Colonic mucosa (tissue), 4 donors: ENCODE measurements at regions not wholly inside any gene's neighbourhood (a gene's known extent, or its start where the extent isn't known, plus 50 kb on each side); places are given as distances from the start of the nearest gene placed in this dataset.

Source experiments
- DNase-seq: peaks from one replicate; pipeline ENCODE4 v3.0.0-alpha.2; 2020
- H3K27ac ChIP-seq: fragments of 200-600 bp; one replicate; pipeline ENCODE4 v1.8.0; 2021
- H3K27me3 ChIP-seq: fragments of 200-600 bp; one replicate; pipeline ENCODE4 v1.8.0; 2021
- H3K36me3 ChIP-seq: fragments of 200-600 bp; one replicate; pipeline ENCODE4 v1.8.0; 2021
- H3K4me1 ChIP-seq: fragments of 200-600 bp; one replicate; pipeline ENCODE4 v1.8.0; 2021; ENCODE audit warnings: mild to moderate bottlenecking
- H3K4me3 ChIP-seq: fragments of 200-600 bp; one replicate; pipeline ENCODE4 v1.8.0; 2021
- H3K9ac ChIP-seq, 2 donors: one replicate each; pipeline ENCODE4 v1.7.0; 2013; ENCODE audit warnings: control low read depth in 2 of 2, low read depth in 2 of 2, low read length in 2 of 2
- H3K9me3 ChIP-seq: fragments of 200-600 bp; one replicate; pipeline ENCODE4 v1.8.0; 2021
- CTCF ChIP-seq: fragments of 200-600 bp; IDR thresholded peaks from one replicate; pipeline ENCODE4 v1.8.0; 2022; ENCODE audit warnings: antibody characterized with exemption, mild to moderate bottlenecking
- intact Hi-C: fragments of 100-400 bp; cut with DNase I; formaldehyde crosslinking; loops from one replicate; pipeline ENCODE4 v1.14.1; 2022
- donor health status: healthy.
- donor health status: DM: no; HTN: no; CAD: no.
- donor health status: DM: no; HTN: no; CAD: no.

- no peaks in the 10 kb centered on the region for H3K9me3 ChIP-seq
- no peak overlapping the region for H3K4me3 ChIP-seq
- no peaks in the 10 kb centered on the region for H3K36me3 ChIP-seq
- H3K9ac ChIP-seq, result no peak overlapping the region
- H3K27ac ChIP-seq, result no peak overlapping the region
- intact Hi-C loops, result no loop called here
- H3K27me3 ChIP-seq, result no peaks in the 10 kb centered on the region
- H3K4me1 ChIP-seq, result no peaks in the 10 kb centered on the region
- no peak for DNase-seq
- no peak for TF ChIP-seq CTCF
Observed at GRCh38 chr4:79763486-79764075, 309.4 kb downstream of the ANTXR2 start.

- Histone ChIP-seq H3K36me3 (no peaks in the 10 kb centered on the region), H3K27ac (no peak overlapping the region), H3K9ac (no peak overlapping the region), H3K4me1 (no peaks in the 10 kb centered on the region), H3K4me3 (no peak overlapping the region), H3K27me3 (no peaks in the 10 kb centered on the region), H3K9me3 (no peaks in the 10 kb centered on the region)
- DNase-seq, result no peak
- TF ChIP-seq CTCF, result no peak
- intact Hi-C loops, result no loop called here
Observed at GRCh38 chr4:79759793-79760192, 313.2 kb downstream of the ANTXR2 start.

GRCh38 chr4:79757600-79757999 lies 315.4 kb downstream of the ANTXR2 start:
- no peaks in the 10 kb centered on the region for H3K27me3 ChIP-seq
- no peak for TF ChIP-seq CTCF
- no peaks in the 10 kb centered on the region for H3K36me3 ChIP-seq
- DNase-seq, result no peak
- intact Hi-C loops, result no loop called here
- H3K9me3 ChIP-seq, result no peaks in the 10 kb centered on the region
- no peak overlapping the region for H3K4me3 ChIP-seq
- no peaks in the 10 kb centered on the region for H3K4me1 ChIP-seq
- no peak overlapping the region for H3K27ac ChIP-seq
- H3K9ac ChIP-seq, result no peak overlapping the region

- Histone ChIP-seq H3K4me3 (no peak overlapping the region), H3K4me1 (no peaks in the 10 kb centered on the region), H3K27ac (no peak overlapping the region), H3K27me3 (no peaks in the 10 kb centered on the region), H3K9ac (no peak overlapping the region), H3K36me3 (no peaks in the 10 kb centered on the region), H3K9me3 (no peaks in the 10 kb centered on the region)
- no peak for DNase-seq
- intact Hi-C loops, result no loop called here
- TF ChIP-seq CTCF, result no peak
Observed at GRCh38 chr4:79756140-79756895, 316.7 kb downstream of the ANTXR2 start.

- intact Hi-C loops, result no loop called here
- no peak overlapping the region for H3K27ac ChIP-seq
- no peak for TF ChIP-seq CTCF
- no peaks in the 10 kb centered on the region for H3K27me3 ChIP-seq
- no peaks in the 10 kb centered on the region for H3K36me3 ChIP-seq
- no peaks in the 10 kb centered on the region for H3K9me3 ChIP-seq
- no peak overlapping the region for H3K4me3 ChIP-seq
- DNase-seq, result no peak
- H3K4me1 ChIP-seq, result no peaks in the 10 kb centered on the region
- H3K9ac ChIP-seq, result no peak overlapping the region
Observed at GRCh38 chr4:79748835-79749234, 324.2 kb downstream of the ANTXR2 start.
